ENCODE measurements at regions not wholly inside any gene's neighbourhood (a gene's known extent, or its start where the extent isn't known, plus 50 kb on each side); places are given as distances from the start of the nearest gene placed in this dataset.

DNA sequence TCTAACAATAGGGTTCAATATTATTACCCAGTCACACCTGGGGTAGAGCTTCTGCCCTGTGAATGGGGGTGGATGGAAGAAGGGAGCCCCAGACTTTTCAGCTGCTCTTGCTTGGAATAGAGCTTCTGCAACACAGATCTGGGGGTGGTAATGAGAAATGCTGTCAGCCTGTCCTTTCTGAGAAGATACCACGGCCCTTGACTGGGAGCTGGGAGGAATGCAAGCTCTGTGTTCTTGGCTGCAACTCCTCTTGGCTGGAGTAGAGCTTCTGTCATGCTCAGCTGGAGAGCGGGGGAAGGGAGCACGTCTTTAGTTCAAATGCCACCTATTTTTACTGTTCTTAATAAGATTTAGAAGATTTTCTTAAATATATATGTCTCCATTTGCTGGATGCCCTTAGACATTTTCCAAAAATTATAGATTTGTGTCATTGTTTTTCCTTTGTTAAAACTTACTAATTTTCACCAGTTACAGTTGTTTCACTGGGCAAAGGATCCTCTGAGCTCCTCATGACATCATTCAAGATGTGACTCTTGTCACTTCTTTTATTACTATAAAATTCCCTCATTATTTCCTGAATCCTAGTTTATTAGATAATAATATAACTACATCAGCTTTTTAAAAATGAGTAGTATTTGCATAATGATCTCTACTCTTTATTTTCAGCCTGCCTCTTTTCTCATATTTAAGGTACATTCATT is 180.0 kb upstream of the TGFBR2 start:
- ChIA-PET CTCF (interaction anchor here (1.0 kb wide), 1 partner anchor 107 kb away, joined by 3 read pairs; no protein-coding TSS in a partner anchor), POLR2A (no interaction called here)
- no peak for DNase-seq
- no peak overlapping the region for H3K27ac Mint-ChIP-seq
- no peaks in the 10 kb centered on the region for H3K36me3 Mint-ChIP-seq
- intact Hi-C loops (cut with micrococcal nuclease) = no loop called here
- no peak overlapping the region for H3K4me3 Mint-ChIP-seq
- H3K27me3 Mint-ChIP-seq = no peaks in the 10 kb centered on the region
- H3K9me3 Mint-ChIP-seq = no peaks in the 10 kb centered on the region
- no peaks in the 10 kb centered on the region for H3K4me1 Mint-ChIP-seq (ENCODE audit: low read depth)

DNA sequence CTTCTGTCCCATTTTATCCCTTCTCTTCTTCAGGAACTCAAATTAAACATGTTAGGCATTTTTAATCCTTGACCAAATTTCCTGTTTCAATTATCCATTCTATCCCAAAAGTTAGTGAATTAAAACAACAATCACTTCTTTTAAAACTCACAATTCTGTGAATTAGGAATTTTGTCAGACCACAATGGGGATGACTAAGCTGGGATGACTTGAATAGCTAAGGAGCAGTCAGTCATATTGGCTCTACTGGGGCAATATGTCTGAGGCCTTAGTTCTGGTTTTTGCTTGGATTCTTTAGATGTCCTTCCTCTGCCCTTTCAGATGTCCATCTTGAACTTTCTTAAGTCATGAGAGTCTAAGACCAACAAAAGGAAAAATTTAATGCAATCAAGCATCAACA is 178.2 kb upstream of the TGFBR2 start:
- Mint-ChIP-seq H3K4me3 (no peak overlapping the region), H3K9me3 (no peaks in the 10 kb centered on the region), H3K4me1 (ENCODE audit: low read depth) (no peaks in the 10 kb centered on the region), H3K27ac (no peak overlapping the region), H3K27me3 (no peaks in the 10 kb centered on the region), H3K36me3 (no peaks in the 10 kb centered on the region)
- ChIA-PET POLR2A (no interaction called here), CTCF (no interaction called here)
- intact Hi-C loops (cut with micrococcal nuclease) = no loop called here
- DNase-seq = no peak

DNA sequence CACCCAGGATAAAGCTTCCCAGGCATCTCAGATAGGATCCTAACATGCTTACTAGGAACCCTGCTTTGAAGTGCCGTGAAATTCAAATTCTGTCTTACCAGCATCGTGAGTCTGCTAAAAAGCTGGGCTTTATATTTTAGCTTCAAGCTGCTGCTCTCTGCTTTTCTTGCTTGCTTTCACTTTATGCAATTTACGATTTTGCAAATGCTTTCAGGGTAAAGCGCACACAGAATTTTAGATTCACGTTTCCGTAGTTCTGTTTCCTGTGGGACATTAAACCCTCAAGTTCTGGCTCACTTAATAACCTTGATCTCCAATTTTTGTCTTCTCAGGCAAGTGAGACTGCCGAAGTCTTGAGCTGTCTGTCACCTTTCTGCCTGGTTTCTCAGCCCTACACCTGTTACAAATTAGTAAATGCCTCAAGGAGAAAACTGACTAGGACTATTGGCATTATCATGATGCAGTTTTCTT is 170.5 kb upstream of the TGFBR2 start:
- H3K27me3 Mint-ChIP-seq = no peaks in the 10 kb centered on the region
- H3K4me1 Mint-ChIP-seq (ENCODE audit: low read depth) = peaks cover 15% of the 10 kb centered on the region
- H3K9me3 Mint-ChIP-seq = no peaks in the 10 kb centered on the region
- POLR2A ChIA-PET = no interaction called here
- no peak overlapping the region for H3K27ac Mint-ChIP-seq
- CTCF ChIA-PET = interaction anchor here (0.6 to 1.1 kb wide), 3 partner anchors 43 to 394 kb away, joined by 3 to 4 read pairs (median 3); no protein-coding TSS in a partner anchor
- intact Hi-C loops (cut with micrococcal nuclease) = no loop called here
- DNase-seq = no peak
- H3K36me3 Mint-ChIP-seq = no peaks in the 10 kb centered on the region
- H3K4me3 Mint-ChIP-seq = peak overlapping the region; percentile 45

DNA sequence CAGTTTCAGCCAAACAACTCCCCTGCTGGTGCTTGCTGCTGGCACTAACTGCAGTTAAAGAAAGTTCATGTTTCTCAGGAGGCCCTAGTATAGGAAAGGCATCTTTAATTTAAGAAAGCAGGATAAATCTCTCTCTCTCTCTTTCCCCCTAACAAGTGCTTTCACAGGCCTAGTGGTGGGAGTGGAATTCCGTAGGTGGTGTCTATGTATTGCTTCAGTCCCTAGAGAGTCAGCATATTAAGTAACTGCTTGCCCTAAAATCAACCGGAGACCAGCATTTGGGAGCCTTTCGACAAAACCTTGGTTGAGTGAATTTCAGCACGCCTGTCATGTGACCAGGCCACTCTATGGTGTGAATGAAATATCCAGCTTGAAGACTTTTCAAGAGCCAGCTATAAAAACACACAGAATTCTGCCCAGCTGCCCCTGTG is 169.2 kb upstream of the TGFBR2 start:
- peaks cover 2% of the 10 kb centered on the region for H3K9me3 Mint-ChIP-seq
- H3K36me3 Mint-ChIP-seq = no peaks in the 10 kb centered on the region
- H3K4me1 Mint-ChIP-seq (ENCODE audit: low read depth) = peaks cover 15% of the 10 kb centered on the region
- no peak overlapping the region for H3K27ac Mint-ChIP-seq
- no peak overlapping the region for H3K4me3 Mint-ChIP-seq
- no peak for DNase-seq
- ChIA-PET CTCF (interaction anchor here (0.8 kb wide), 1 partner anchor 30 kb away, joined by 4 read pairs; no protein-coding TSS in a partner anchor), POLR2A (no interaction called here)
- H3K27me3 Mint-ChIP-seq = no peaks in the 10 kb centered on the region
- intact Hi-C loops (cut with micrococcal nuclease) = no loop called here

DNA sequence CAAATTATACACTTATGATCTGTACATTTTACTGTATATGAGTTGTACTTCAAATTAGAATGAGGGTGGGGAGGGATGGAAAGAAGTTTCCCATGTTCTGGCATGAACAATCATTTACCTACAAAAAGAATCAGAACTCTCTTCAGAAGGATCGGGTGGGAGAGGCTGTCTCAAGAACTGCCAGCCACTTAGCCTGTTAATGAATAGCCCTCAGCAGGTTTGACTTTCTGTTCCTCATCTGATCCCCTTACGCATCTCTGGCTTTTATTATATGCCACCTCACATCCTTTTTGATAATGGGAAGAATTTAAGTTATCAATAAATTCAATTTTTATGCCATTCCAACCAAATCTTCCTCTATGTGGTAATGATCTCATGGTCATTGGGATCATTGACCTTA is 168.3 kb upstream of the TGFBR2 start:
- DNase-seq = no peak
- no peak overlapping the region for H3K27ac Mint-ChIP-seq
- ChIA-PET POLR2A (no interaction called here), CTCF (interaction anchor here (0.8 kb wide), 1 partner anchor 31 kb away, joined by 4 read pairs; no protein-coding TSS in a partner anchor)
- H3K27me3 Mint-ChIP-seq = no peaks in the 10 kb centered on the region
- H3K9me3 Mint-ChIP-seq = peaks cover 2% of the 10 kb centered on the region
- intact Hi-C loops (cut with micrococcal nuclease) = no loop called here
- H3K4me3 Mint-ChIP-seq = no peak overlapping the region
- H3K4me1 Mint-ChIP-seq (ENCODE audit: low read depth) = peaks cover 15% of the 10 kb centered on the region
- no peaks in the 10 kb centered on the region for H3K36me3 Mint-ChIP-seq

DNA sequence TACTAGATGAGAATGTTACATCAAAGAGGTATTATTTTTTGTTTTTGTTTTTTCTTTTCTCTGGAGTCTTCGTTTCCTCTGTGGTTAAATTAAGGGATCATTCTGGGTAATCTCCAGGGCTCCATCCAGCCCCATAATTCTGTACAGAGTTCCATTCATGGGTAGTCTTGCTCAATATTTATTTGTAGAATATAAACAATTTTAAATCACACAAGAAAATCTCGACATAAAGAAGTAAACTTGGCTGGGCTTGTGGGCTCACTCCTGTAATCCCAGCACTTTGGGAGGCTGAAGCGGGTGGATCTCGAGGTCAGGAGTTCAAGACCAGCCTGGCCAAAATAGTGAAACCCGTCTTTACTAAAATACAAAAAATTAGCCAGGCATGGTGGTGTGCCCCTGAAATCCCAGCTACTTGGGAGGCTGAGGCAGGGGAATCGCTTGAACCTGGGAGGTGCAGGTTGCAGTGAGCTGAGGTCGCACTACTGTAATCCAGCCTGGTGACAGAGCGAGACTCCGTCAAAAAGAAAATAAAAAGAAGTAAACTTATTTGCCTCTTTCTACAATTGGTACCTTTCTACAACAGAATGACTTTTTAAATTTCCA is 166.8 kb upstream of the TGFBR2 start:
- H3K4me1 Mint-ChIP-seq (ENCODE audit: low read depth) = peaks cover 15% of the 10 kb centered on the region
- DNase-seq = no peak
- peaks cover 2% of the 10 kb centered on the region for H3K9me3 Mint-ChIP-seq
- H3K36me3 Mint-ChIP-seq = no peaks in the 10 kb centered on the region
- intact Hi-C loops (cut with micrococcal nuclease) = no loop called here
- ChIA-PET POLR2A (no interaction called here), CTCF (interaction anchor here (1.1 kb wide), 1 partner anchor 254 kb away, joined by 3 read pairs; no protein-coding TSS in a partner anchor)
- no peak overlapping the region for H3K27ac Mint-ChIP-seq
- H3K27me3 Mint-ChIP-seq = no peaks in the 10 kb centered on the region
- H3K4me3 Mint-ChIP-seq = no peak overlapping the region

DNA sequence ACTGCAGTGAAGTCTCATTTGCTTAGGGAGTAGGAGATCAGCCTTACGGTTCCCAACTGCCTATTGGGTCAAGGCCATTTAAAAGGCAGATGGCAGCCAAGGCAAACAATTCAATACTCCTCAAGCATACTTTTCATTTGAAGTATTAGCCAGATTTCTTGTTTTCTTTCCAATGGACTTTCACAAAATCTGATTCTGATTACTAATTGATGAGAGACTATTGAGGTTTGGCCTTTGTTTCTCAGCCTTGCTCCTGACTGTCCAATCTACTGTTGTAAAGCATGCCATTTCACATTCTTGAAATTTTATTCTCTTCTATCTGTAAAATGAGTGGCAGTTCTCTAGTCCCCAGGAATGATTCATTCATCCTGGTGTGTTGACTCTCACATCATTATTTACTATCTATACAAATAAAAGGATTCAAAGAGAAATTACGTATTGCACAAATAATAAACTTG is 166.2 kb upstream of the TGFBR2 start:
- peaks cover 11% of the 10 kb centered on the region for H3K4me1 Mint-ChIP-seq (ENCODE audit: low read depth)
- DNase-seq = no peak
- H3K27ac Mint-ChIP-seq = no peak overlapping the region
- POLR2A ChIA-PET = no interaction called here
- CTCF ChIA-PET = interaction anchor here (1.1 kb wide), 1 partner anchor 253 kb away, joined by 3 read pairs; no protein-coding TSS in a partner anchor
- no peaks in the 10 kb centered on the region for H3K36me3 Mint-ChIP-seq
- no peaks in the 10 kb centered on the region for H3K27me3 Mint-ChIP-seq
- peaks cover 2% of the 10 kb centered on the region for H3K9me3 Mint-ChIP-seq
- H3K4me3 Mint-ChIP-seq = no peak overlapping the region
- intact Hi-C loops (cut with micrococcal nuclease) = no loop called here

DNA sequence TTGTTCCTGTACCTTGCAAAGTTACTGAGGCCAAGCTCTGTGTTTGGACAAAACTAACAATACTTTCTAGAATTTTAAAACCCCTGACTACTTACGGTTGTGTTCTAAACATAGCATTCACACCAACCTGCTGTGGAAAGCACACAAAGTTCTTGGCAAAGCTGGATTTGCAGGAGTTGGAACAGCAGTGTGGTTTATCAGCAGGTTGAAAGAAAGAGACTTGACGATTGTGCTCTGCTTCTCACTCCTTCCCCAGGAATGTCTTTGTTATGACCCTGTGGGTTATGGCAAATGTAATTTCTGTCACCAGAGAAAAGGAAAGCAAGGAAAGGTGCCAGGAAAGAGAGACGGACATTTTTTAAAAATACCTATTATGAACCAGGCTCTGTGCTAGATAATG is 165.5 kb upstream of the TGFBR2 start:
- intact Hi-C loops (cut with micrococcal nuclease) = no loop called here
- DNase-seq = no peak
- peaks cover 6% of the 10 kb centered on the region for H3K4me1 Mint-ChIP-seq (ENCODE audit: low read depth)
- H3K9me3 Mint-ChIP-seq = peaks cover 2% of the 10 kb centered on the region
- no peaks in the 10 kb centered on the region for H3K36me3 Mint-ChIP-seq
- ChIA-PET CTCF (interaction anchor here (1.1 kb wide), 1 partner anchor 252 kb away, joined by 3 read pairs; no protein-coding TSS in a partner anchor), POLR2A (no interaction called here)
- no peaks in the 10 kb centered on the region for H3K27me3 Mint-ChIP-seq
- no peak overlapping the region for H3K4me3 Mint-ChIP-seq
- H3K27ac Mint-ChIP-seq = no peak overlapping the region

DNA sequence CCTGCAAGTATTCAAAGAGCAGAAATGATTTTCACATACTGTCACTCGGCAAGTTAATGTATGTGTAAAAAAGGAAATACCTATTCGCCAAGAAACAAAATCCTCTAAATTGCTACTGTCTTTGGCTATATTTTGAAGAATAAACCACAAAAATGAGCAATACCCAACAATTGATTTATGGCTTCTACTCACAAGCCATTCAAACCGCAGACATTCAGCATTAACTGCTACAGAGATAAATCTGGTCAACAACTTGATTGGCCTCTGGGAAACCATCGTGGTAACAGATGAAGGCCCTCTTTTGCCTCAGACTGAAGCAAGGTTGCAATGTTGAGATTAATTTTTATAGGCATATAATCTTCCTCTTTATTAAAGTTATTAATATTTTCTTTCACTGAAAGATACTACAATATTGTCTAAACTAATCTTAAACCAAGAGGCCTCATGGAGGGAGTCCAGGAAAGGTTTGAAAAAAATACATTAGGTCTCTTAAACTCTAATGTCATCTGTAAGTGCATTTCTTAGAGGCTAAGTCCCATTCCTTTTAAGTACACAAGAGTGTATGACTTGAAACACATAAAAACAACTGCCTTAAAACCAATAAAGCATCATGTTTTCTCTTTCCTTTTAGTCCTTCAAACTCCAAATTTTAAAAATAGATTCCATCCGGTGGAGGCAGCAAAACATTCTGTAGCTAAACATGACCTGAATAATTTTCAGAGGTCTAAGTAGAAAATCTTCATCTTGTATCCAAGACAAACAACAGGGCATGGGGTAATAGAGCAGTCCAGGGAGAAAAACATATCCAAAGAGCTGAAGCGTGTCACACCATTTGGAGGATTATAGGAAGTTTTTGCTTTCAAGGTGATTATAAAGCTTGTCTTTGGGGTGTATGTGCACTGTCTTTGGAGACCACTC is 162.4 kb upstream of the TGFBR2 start:
- intact Hi-C loops (cut with micrococcal nuclease) = no loop called here
- no peak for DNase-seq
- POLR2A ChIA-PET = no interaction called here
- Mint-ChIP-seq H3K36me3 (no peaks in the 10 kb centered on the region), H3K27me3 (no peaks in the 10 kb centered on the region), H3K4me1 (ENCODE audit: low read depth) (no peaks in the 10 kb centered on the region), H3K4me3 (no peak overlapping the region), H3K27ac (no peak overlapping the region), H3K9me3 (peaks cover 2% of the 10 kb centered on the region)
- CTCF ChIA-PET = no interaction called here

DNA sequence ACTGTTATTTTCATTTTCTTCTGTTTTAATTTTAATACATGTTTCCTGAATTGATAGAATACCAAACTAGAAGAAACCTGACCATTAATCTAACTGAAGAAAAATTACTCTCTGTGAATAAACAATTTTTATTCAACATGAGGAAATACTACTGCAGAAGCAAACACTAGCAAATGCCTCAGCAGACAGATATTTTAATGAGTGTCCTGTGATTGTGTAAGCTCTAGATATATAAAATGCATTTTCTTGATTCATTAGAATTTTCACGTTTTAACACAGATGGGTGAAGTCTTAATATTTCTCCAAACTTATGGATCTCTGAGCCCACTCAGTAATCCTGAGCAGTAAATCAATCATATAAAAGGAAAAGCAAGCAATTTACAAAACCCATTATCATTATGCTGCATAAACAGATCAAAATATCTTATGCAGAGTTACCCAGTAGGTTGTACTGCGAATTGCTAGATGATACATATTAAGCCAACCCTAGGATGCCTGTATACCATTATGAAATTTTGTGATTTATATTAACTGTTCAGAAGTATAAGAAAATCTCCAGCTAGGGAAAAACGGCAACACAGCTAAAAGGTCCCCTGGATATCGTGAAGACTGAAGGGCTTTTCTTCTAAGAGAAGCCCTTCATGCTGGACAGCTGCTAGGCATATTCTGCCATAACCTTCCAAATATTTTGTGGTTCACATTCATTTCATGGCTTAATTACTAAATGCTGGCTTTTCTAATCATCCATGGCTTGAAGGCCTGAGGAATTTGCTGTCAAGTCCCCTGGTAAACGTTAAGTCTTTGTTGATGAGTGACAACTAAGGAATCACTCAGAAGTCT is 157.7 kb upstream of the TGFBR2 start:
- ChIA-PET CTCF (interaction anchor here (1.7 kb wide), 1 partner anchor 7 kb away, joined by 4 read pairs; no protein-coding TSS in a partner anchor), POLR2A (no interaction called here)
- Mint-ChIP-seq H3K4me1 (ENCODE audit: low read depth) (no peaks in the 10 kb centered on the region), H3K4me3 (no peak overlapping the region), H3K27ac (no peak overlapping the region), H3K36me3 (no peaks in the 10 kb centered on the region), H3K27me3 (no peaks in the 10 kb centered on the region), H3K9me3 (no peaks in the 10 kb centered on the region)
- intact Hi-C loops (cut with micrococcal nuclease) = no loop called here
- no peak for DNase-seq

DNA sequence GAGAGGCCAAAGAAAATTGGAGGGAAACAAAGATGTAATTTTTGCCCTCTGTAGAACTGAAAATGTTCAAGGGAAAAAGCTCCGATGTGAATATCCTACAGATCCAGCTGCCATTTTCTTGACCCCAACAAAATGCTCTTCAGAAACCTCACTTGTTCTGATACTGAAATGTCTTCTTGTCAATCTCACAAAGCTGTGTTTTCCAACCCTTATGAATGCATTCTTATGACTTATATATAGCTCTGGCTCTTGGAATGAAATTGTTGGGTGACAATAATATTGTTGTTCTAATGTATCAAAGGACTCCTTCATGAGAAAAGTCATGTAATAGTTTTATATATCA is 157.1 kb upstream of the TGFBR2 start:
- Mint-ChIP-seq H3K4me1 (ENCODE audit: low read depth) (no peaks in the 10 kb centered on the region), H3K36me3 (no peaks in the 10 kb centered on the region), H3K27me3 (no peaks in the 10 kb centered on the region), H3K9me3 (no peaks in the 10 kb centered on the region), H3K27ac (no peak overlapping the region), H3K4me3 (no peak overlapping the region)
- POLR2A ChIA-PET = no interaction called here
- CTCF ChIA-PET = no interaction called here
- intact Hi-C loops (cut with micrococcal nuclease) = no loop called here
- DNase-seq = no peak

Data from activated CD4-positive, alpha-beta memory T cell treated with anti-CD3 and anti-CD28 coated beads for 36 hours (primary cell).